Nephron (organoid): ENCODE measurements at regions not wholly inside any gene's neighbourhood (a gene's known extent, or its start where the extent isn't known, plus 50 kb on each side); places are given as distances from the start of the nearest gene placed in this dataset.

Experiments
- H3K27ac Mint-ChIP-seq, 3 experiments: 2 replicates each; pipeline ENCODE4 v1.8.0; 2020; ENCODE audit warnings: mixed read lengths in 3 of 3, mild to moderate bottlenecking in 2 of 3, moderate library complexity in 1 of 3
- H3K27me3 Mint-ChIP-seq: 2 replicates; pipeline ENCODE4 v1.8.0; 2021; ENCODE audit warnings: low read depth, mild to moderate bottlenecking, moderate library complexity, mixed read lengths
- H3K36me3 Mint-ChIP-seq: 2 replicates; pipeline ENCODE4 v1.8.0; 2020; ENCODE audit warnings: low read depth, mixed read lengths
- H3K4me1 Mint-ChIP-seq: 2 replicates; pipeline ENCODE4 v1.8.0; 2020; ENCODE audit warnings: mixed read lengths
- H3K4me3 Mint-ChIP-seq, 3 experiments: 2 replicates each; pipeline ENCODE4 v1.8.0; 2020; ENCODE audit warnings: mild to moderate bottlenecking in 3 of 3, mixed read lengths in 3 of 3, moderate library complexity in 2 of 3
- H3K9me3 Mint-ChIP-seq: 2 replicates; pipeline ENCODE4 v1.8.0; 2020; ENCODE audit warnings: mixed read lengths
- TF ChIP-seq, protein P1 (sequence below), 3 experiments: fragments of 200-600 bp; sonication (generic); IDR thresholded peaks; one replicate each; pipeline ENCODE4 v1.5.0; 2021; ENCODE audit warnings: antibody characterized with exemption in 3 of 3; ENCODE audit not compliant: unreplicated experiment in 3 of 3

DNA sequence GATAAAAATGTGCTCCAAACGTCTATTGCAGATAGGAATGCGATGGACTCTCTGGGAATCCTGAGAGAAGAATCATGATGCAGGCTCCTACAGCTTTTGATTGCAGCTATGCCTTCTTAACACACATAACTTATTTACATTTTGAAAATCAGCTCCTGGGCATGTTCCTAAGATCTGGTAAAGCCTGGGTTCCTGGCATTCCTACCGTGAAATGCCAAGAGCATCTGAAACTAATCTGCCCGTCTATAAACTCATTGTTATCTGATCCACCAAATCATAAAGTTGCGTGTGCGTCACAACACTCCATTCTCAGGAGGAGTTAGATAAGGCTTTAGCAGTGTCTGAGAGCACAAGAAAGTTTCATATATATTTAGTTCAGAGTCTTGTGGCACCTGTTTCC, 79.0 kb upstream of the VGLL3 start:
- Mint-ChIP-seq H3K36me3 (no peaks in the 10 kb centered on the region), H3K9me3 (no peaks in the 10 kb centered on the region), H3K27me3 (no peaks in the 10 kb centered on the region), H3K4me1 (no peaks in the 10 kb centered on the region), H3K4me3 (no peak overlapping the region), H3K27ac (no peak overlapping the region)
- TF ChIP-seq, protein P1, sequence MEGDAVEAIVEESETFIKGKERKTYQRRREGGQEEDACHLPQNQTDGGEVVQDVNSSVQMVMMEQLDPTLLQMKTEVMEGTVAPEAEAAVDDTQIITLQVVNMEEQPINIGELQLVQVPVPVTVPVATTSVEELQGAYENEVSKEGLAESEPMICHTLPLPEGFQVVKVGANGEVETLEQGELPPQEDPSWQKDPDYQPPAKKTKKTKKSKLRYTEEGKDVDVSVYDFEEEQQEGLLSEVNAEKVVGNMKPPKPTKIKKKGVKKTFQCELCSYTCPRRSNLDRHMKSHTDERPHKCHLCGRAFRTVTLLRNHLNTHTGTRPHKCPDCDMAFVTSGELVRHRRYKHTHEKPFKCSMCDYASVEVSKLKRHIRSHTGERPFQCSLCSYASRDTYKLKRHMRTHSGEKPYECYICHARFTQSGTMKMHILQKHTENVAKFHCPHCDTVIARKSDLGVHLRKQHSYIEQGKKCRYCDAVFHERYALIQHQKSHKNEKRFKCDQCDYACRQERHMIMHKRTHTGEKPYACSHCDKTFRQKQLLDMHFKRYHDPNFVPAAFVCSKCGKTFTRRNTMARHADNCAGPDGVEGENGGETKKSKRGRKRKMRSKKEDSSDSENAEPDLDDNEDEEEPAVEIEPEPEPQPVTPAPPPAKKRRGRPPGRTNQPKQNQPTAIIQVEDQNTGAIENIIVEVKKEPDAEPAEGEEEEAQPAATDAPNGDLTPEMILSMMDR (IDR thresholded peaks at IDR 0.05; ENCODE audit: unreplicated experiment in 3 of 3): no peak

DNA sequence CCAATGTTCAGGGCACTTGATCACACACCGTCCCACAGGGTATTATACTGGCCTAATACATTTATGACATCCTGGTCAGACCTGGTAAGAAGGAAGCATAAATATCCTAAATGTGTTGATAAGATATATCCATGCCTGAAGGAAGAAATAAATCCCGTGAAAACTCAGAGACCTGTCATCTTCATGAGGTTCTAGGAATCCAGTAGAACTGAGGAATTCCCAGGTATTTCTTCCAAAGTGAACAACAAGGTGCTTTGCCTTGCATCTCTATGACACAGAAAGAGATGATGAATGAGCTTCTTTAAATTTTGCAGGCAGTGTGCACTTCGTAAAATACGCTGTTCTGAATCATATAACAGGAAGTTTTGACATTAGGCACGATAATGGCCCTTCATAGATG, 78.1 kb upstream of the VGLL3 start:
- Mint-ChIP-seq H3K4me1 (no peaks in the 10 kb centered on the region), H3K4me3 (no peak overlapping the region), H3K27me3 (no peaks in the 10 kb centered on the region), H3K9me3 (no peaks in the 10 kb centered on the region), H3K36me3 (no peaks in the 10 kb centered on the region), H3K27ac (no peak overlapping the region)
- TF ChIP-seq, protein P1 (IDR thresholded peaks at IDR 0.05; ENCODE audit: unreplicated experiment in 3 of 3): no peak

DNA sequence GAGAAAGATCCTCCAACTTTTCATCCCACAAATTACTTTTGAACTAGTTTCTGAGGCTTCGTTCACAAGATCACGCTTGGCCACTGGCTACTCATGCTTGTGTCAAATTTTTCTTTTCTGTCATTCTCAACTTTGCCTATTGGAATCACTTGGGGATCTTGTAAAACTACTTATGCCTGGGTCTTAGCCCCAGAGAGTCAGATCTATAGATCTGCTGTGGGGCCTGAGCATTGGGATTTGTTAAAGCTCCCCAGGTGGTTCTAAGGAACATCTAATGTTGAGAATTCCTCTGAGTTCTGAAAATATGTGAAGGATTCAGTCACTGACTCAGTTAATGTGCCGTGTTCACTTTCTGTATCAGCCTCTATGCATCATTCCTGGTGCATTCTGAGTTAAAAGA, 71.7 kb upstream of the VGLL3 start:
- no peaks in the 10 kb centered on the region for H3K36me3 Mint-ChIP-seq
- no peaks in the 10 kb centered on the region for H3K27me3 Mint-ChIP-seq
- no peaks in the 10 kb centered on the region for H3K4me1 Mint-ChIP-seq
- peaks cover 5% of the 10 kb centered on the region for H3K9me3 Mint-ChIP-seq
- no peak overlapping the region for H3K4me3 Mint-ChIP-seq
- H3K27ac Mint-ChIP-seq: no peak overlapping the region
- TF ChIP-seq, protein P1 (IDR thresholded peaks at IDR 0.05; ENCODE audit: unreplicated experiment in 3 of 3): no peak

DNA sequence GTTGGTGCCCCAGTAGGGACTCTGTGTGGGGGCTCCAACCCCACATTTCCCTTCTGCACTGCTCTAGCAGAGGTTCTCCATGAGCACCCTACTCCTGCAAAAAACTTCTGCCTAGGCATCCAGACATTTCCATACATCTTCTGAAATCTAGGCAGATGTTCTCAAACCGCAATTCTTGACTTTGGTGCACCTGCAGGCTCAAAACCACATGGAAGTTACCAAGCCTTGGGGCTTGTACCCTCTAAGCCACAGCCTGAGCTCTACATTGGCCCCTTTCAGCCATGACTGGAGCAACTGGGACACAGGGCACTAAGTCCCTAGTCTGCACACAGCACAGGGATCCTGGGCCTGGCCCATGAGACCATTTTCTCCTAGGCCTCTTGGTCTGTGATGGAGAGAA, 66.5 kb upstream of the VGLL3 start:
- no peaks in the 10 kb centered on the region for H3K36me3 Mint-ChIP-seq
- H3K27me3 Mint-ChIP-seq: no peaks in the 10 kb centered on the region
- TF ChIP-seq, protein P1 (IDR thresholded peaks at IDR 0.05; ENCODE audit: unreplicated experiment in 3 of 3): no peak
- H3K27ac Mint-ChIP-seq: no peak overlapping the region
- H3K9me3 Mint-ChIP-seq: peaks cover 8% of the 10 kb centered on the region
- no peak overlapping the region for H3K4me3 Mint-ChIP-seq
- no peaks in the 10 kb centered on the region for H3K4me1 Mint-ChIP-seq

DNA sequence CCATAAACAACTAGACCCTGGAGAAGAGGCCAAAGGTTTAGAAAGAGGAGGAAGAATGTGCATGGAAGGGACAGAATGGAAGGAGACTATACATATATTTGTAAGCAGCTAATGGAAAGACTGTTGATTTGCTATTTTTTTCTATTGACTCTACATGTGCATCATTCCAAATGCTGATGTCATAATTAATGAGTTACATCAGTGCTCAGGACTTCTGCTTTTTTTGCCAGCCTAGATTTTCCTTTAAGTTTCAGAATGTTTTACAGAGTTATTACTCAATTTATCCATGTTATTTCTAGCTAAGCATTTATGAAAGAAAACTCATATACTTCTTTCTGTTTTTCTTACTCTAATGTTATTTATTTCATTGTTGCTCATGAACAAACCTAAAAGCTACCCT, 62.6 kb upstream of the VGLL3 start:
- peaks cover 8% of the 10 kb centered on the region for H3K9me3 Mint-ChIP-seq
- TF ChIP-seq, protein P1 (IDR thresholded peaks at IDR 0.05; ENCODE audit: unreplicated experiment in 3 of 3): no peak
- H3K27ac Mint-ChIP-seq: no peak overlapping the region
- no peaks in the 10 kb centered on the region for H3K27me3 Mint-ChIP-seq
- no peak overlapping the region for H3K4me3 Mint-ChIP-seq
- H3K36me3 Mint-ChIP-seq: no peaks in the 10 kb centered on the region
- H3K4me1 Mint-ChIP-seq: no peaks in the 10 kb centered on the region

DNA sequence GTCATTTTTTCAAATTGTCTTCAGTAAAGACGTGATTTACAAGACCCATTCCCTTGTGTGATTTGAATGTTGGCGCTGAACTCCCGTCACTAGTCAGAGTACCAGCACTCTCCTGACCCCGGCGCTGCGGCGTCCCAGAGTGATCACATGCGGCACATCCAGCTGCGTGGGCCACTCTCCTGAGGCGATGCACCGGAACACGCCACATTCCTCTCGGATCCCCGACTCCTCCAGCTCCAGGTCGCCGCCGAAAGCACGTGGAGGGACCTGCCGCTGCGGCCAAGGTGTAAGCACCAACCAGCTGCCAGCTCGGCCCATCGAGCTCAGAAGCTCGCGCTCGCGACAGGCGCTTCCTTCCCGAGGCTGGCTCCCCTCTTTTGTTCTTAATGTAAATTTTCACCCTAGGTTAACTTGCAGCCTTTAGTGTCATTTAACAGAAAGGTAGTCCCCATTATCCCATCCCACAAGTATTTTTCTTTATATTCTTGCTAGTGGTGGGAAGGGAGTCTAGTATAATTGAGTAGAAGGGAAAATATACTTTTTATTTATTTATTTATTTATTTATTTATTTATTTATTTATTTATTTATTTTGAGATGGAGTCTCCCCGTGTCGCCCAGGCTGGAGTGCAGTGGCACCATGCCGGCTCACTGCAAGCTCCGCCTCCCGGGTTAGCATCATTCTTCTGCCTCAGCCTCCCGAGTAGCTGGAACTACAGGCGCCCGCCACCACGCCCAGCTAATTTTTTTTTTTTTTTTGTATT, 61.7 kb upstream of the VGLL3 start:
- no peaks in the 10 kb centered on the region for H3K4me1 Mint-ChIP-seq
- H3K27me3 Mint-ChIP-seq: no peaks in the 10 kb centered on the region
- no peak overlapping the region for H3K4me3 Mint-ChIP-seq
- no peak overlapping the region for H3K27ac Mint-ChIP-seq
- TF ChIP-seq, protein P1 (IDR thresholded peaks at IDR 0.05; ENCODE audit: unreplicated experiment in 3 of 3): no peak
- H3K36me3 Mint-ChIP-seq: no peaks in the 10 kb centered on the region
- H3K9me3 Mint-ChIP-seq: peaks cover 3% of the 10 kb centered on the region
